ENCODE measurements at regions not wholly inside any gene's neighbourhood (a gene's known extent, or its start where the extent isn't known, plus 50 kb on each side); places are given as distances from the start of the nearest gene placed in this dataset.

DNA sequence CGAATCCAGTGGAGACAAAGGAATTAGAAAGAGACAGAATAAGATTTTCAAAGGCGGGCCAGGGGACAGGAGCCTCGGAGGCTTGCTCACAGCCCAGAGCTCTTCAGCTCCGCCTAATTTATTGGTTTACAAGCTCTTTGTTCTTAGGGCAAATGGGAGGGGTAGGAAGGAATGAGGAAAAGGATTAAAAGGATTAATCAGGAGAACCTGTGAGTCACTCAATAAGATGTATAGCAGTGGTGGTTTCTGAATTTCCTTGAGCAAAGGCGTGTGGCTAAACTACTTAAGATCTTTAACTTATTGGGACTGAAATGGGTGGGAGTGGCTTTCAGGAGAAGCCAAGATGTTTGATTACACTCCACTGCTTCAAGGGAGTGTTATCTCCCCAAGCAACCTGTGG, 456.0 kb upstream of the SPANXN1 start:
- peak; percentile 48 for DNase-seq (ENCODE audit: low read depth)

DNA sequence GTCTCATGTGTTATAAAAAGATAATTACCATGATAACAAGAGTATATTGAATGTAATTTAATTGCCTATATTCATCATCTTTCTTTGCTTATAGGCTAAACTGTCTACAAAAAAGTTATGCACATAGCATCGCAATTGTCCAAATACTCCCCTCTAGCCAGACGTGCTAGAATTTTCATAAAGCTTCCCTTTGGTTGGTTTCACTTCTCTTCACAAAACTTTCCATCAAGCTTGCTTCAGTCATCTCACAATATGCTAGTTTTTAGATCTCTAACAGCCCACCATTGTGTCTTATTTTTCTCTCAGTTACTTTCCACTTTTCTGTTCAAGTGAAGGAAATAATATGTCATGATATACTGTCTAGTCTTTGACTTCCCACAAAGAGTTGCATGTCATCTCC, 448.3 kb upstream of the SPANXN1 start:
- no peak for DNase-seq (ENCODE audit: low read depth)

DNA sequence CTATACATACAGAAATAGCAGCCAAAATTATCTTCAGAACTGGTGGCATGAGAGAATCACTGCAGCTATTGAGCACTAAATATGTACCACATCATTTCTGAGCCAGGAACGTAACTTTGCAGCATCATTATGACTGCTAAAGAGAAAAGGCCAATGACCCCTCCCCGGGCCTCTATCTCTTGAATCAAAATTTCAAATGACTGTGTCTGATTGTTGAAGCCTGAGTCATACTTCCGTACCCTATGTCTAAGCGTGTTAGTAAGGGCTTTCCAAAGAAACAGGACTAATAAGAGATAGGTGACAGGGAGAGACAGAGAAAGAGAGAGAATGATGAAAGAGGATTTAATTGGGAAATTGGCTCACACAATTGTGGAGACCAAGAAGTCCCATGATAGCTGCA, 445.5 kb upstream of the SPANXN1 start:
- DNase-seq (ENCODE audit: low read depth): peak; percentile 89

DNA sequence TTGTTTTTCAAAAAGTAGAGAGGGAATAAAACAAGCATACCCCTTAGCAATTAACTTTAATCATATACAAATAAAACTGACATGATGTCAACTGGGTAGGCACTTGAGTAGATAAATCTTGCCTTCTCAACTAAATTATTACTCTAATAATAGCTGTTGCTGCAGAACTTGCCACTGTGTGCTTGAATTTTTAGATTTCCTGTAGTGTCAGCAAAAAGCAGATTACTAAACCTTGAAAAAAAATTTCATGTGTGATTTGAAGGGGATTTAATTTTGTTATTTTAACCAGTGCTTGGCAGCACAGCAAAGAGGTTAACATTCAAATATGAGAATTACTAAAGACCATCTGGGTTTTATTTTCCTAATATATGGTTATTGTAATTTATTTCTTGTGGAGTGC, 438.3 kb upstream of the SPANXN1 start:
- no peak for DNase-seq (ENCODE audit: low read depth)

DNA sequence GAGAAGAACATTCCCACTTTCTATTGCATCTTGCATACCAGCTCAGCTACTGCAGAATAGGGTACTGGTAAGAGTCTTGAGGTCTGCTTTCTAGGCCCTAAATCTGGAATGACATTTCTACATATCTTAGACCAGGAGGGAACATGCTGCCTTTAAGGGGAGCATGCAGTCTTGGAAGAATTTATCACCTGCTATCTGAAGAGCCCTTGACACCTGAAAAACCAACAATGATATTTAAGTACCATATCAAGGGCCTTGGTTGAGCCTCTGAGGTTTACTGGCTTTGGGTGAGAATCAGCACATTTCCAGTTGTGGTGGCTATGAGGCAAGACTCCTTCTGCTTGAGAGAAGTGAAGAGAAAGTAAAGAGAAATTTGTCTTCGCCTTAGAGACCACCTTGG, 436.8 kb upstream of the SPANXN1 start:
- no peak for DNase-seq (ENCODE audit: low read depth)

DNA sequence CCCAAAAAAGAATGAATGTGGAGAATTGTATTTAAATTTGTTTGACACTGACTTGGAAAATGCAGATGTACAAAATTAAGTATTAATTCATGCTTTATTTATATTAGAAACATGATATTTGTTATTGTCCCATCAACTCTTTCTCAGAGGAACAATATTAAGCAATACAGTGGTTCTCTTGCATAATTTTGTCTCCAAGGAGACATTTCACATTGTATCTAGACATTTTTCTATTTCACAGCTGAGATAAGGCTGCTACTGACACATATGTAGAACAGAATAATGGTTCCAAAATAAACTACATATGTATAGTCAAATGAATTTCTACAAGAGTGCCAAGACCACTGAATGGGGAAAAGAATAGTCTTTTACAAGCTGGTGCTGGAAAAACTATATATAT, 427.9 kb upstream of the SPANXN1 start:
- no peak for DNase-seq (ENCODE audit: low read depth)

DNA sequence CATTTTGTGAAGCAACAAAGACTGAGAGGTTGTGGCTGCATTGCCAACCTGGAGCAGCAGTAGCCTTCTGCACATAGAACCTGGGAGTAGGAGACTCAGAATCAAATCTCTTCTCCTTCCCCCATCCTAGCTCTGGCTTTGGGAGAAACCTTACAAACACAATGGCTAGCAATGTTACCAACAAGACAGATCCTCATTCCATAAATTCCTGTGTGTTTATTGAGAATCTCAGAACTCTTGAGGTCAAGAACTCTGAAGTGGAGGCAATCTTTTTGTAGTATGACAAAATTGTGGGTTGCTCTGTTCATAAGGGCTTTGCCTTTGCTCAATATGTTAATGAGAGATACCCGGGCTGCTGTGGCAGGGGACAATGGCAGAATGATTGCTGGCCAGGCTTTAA, 406.7 kb upstream of the SPANXN1 start:
- DNase-seq (ENCODE audit: low read depth): peak; percentile 51

DNA sequence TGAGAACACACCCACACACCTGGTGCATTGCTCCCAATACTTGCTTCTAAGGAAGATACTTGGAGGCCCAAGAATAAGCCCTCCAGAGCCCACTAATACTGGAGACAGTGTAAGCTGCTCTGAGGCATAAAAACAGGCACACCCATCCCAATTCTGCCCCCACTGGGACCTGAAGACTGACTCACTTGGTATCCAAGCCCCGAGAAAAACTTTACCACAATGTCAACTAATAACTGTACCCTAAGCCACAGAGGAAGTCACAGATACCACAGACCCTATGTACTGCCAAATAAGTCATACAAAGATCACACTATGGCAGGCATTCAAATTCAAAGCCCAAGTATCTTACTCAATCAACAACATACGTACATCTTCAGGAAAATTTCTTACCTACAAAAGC, 398.2 kb upstream of the SPANXN1 start:
- peak; percentile 88 for DNase-seq (ENCODE audit: low read depth)

DNA sequence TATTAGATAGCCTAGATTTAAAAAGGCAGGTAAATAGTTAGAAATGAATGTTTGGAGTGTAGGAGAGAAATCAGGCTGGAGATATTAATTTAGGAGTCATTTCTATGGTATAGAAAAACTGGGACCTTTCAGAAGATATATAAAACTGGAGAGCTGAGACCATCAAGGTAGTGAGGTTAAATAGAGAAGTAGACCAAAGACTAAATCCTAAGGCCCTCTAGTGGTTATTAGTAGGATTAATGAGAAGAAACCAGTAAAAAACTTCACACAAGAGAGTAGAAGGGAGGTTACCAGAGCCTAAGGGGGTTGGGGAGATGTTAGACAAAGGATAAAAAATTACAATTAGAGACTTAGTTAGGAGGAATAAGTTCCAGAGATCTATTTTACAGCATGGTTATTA, 351.0 kb upstream of the SPANXN1 start:
- DNase-seq (ENCODE audit: low read depth): peak; percentile 34

DNA sequence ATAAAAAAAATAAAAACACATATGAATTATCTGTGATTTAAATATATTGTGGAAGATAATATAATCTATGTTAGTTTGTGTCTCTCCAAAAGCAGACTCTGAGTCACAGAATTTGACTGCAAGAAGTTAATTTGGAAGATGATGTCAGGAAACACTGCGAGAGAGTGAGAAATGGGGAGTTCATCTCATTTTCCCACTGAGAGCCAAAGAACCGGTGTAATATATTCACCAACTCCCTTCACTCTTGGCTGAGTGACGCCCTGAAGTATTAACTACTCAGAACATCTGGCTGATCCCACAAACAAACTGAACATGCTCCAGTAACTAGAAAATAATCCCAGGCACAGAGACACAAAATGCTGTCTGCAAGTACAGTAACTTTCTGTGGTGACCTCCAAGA, 345.8 kb upstream of the SPANXN1 start:
- no peak for DNase-seq (ENCODE audit: low read depth)

DNA sequence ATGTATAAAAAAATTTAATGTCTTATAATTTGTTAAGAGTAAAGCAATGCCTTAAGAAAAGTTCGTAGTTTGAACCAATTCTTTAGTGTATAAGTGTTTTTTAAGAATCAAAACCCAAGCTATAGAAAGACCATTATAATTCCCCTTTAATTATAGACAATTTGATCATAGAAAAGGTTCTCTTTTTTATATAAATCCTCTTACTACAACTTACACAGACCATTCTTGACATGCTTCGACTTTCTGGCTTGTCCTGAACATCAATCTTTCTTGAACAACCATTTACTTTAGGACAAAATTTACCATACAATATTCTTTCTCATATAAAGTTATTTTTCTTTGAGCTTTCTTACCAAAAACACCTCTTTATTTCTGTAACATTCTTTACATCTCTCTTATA, 330.5 kb upstream of the SPANXN1 start:
- peak; percentile 3 for DNase-seq (ENCODE audit: low read depth)

DNA sequence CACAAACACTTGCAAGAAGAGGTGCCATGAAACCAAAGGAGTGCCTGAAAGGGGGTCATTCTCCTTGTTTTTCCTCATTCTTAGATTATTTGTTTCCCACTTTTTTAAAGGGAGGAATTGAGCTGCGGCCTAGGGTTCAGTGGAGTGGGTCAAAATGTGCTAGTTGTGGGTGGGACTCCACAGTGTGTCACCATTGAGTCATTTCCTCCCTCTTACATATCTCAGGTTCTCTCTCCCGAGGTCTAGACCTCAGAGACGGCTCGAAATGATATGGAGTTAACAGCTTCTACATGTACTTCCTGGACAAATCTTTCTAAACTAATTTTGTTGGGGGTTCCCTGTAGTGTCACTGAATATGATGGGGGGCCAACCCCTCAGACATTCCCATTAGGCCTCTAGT, 328.4 kb upstream of the SPANXN1 start:
- DNase-seq (ENCODE audit: low read depth): peak; percentile 58

DNA sequence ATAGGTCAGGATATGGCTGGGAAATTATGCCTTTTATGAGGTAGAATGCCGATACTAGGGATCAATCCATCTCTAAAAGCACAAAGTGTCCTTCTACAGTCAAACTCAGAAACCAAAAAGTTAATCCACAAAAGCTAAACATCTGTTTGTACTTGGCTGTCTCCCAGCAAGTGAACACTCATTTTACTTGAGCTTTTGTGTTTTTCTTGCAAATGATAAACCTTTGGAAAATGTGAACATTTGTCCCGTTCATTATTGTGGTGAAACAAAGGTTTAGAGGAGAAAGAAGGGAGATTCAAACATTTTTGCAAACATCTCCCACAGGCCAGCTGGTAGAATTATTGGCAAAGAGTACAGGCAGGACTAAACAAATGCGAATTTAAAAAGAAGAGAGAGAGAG, 300.6 kb upstream of the SPANXN1 start:
- peak; percentile 58 for DNase-seq (ENCODE audit: low read depth)

Measured in RPMI7951 (cell line).